ENCODE measurements at regions not wholly inside any gene's neighbourhood (a gene's known extent, or its start where the extent isn't known, plus 50 kb on each side); places are given as distances from the start of the nearest gene placed in this dataset.
"Not testable (repeated sequence)": the region's sequence is repeated elsewhere in the genome, so short reads cannot be mapped to it uniquely, and the experiment has no call there.

- Histone ChIP-seq H3K4me3 (no peak overlapping the region), H3K9me3 (no peaks in the 10 kb centered on the region), H3K27me3 (ENCODE audit: low read depth) (no peaks in the 10 kb centered on the region), H3K36me3 (no peaks in the 10 kb centered on the region), H3K4me1 (no peaks in the 10 kb centered on the region), H3K27ac (no peak overlapping the region)
- DNase-seq (no peak), ATAC-seq (no peak)
- TF ChIP-seq, protein P1, sequence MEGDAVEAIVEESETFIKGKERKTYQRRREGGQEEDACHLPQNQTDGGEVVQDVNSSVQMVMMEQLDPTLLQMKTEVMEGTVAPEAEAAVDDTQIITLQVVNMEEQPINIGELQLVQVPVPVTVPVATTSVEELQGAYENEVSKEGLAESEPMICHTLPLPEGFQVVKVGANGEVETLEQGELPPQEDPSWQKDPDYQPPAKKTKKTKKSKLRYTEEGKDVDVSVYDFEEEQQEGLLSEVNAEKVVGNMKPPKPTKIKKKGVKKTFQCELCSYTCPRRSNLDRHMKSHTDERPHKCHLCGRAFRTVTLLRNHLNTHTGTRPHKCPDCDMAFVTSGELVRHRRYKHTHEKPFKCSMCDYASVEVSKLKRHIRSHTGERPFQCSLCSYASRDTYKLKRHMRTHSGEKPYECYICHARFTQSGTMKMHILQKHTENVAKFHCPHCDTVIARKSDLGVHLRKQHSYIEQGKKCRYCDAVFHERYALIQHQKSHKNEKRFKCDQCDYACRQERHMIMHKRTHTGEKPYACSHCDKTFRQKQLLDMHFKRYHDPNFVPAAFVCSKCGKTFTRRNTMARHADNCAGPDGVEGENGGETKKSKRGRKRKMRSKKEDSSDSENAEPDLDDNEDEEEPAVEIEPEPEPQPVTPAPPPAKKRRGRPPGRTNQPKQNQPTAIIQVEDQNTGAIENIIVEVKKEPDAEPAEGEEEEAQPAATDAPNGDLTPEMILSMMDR (IDR thresholded peaks at IDR 0.05): no peak
- intact Hi-C loops (cut with DNase I): no loop called here
These were observed 1292.0 kb upstream of the CHAC2 start for GRCh38 chr2:52475590-52475989.

GRCh38 chr2:52474091-52474490 lies 1293.5 kb upstream of the CHAC2 start:
- ATAC-seq (no peak), DNase-seq (no peak)
- no peak overlapping the region for H3K27ac ChIP-seq
- TF ChIP-seq, protein P1 (IDR thresholded peaks at IDR 0.05): no peak
- H3K9me3 ChIP-seq: no peaks in the 10 kb centered on the region
- intact Hi-C loops (cut with DNase I): no loop called here
- no peaks in the 10 kb centered on the region for H3K36me3 ChIP-seq
- no peaks in the 10 kb centered on the region for H3K4me1 ChIP-seq
- H3K27me3 ChIP-seq (ENCODE audit: low read depth): no peaks in the 10 kb centered on the region
- H3K4me3 ChIP-seq: no peak overlapping the region

DNA sequence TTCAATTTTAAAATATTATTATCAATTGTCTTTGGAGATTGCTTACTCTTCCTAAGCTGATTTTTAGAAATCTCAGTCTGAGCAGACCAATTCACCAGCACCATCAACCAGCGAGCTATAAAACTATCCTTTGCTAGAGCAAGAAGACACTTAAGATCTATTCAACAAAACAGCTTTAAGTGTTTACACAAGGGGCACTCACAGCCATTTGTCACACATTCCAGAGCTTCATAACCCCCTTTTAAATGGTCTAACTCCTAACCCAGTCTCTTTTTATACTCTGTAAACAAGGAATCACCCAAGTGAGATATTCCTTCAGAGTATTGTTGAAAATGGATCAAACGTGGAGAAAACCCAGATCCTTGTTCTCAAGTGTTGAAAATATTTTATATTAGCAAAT lies 1294.1 kb upstream of the CHAC2 start:
- Histone ChIP-seq H3K9me3 (no peaks in the 10 kb centered on the region), H3K4me3 (no peak overlapping the region), H3K4me1 (no peaks in the 10 kb centered on the region), H3K27ac (no peak overlapping the region), H3K27me3 (ENCODE audit: low read depth) (no peaks in the 10 kb centered on the region), H3K36me3 (no peaks in the 10 kb centered on the region)
- ATAC-seq: no peak
- intact Hi-C loops (cut with DNase I): no loop called here
- DNase-seq: no peak
- TF ChIP-seq, protein P1 (IDR thresholded peaks at IDR 0.05): no peak

DNA sequence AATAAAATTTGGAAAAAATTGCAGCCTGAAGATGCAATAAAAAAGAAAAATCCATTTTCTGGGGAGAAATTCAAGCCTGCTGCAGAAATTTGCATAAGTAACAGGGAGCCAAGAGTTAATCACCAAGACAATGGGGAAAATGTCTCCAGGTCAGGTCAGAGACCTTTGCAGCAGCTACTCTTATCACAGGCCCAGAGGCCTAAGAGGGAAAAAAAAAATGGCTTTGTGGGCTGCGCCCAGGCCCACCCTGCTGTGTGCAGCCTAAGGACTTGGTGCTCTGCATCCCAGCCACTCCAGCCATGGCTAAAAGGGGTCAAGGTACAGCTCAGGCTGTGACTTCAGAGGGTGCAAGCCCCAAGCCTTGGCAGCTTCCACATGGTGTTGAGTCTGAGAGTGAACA lies 1297.1 kb upstream of the CHAC2 start:
- H3K9me3 ChIP-seq; DNase-seq; H3K27ac ChIP-seq; H3K36me3 ChIP-seq; H3K4me3 ChIP-seq; H3K4me1 ChIP-seq; ATAC-seq; intact Hi-C loops (cut with DNase I); H3K27me3 ChIP-seq (ENCODE audit: low read depth): not testable (repeated sequence)

GRCh38 chr2:52467189-52467588 lies 1300.4 kb upstream of the CHAC2 start:
- Histone ChIP-seq H3K4me1 (no peaks in the 10 kb centered on the region), H3K4me3 (no peak overlapping the region), H3K9me3 (no peaks in the 10 kb centered on the region), H3K27me3 (ENCODE audit: low read depth) (no peaks in the 10 kb centered on the region), H3K27ac (no peak overlapping the region), H3K36me3 (no peaks in the 10 kb centered on the region)
- intact Hi-C loops (cut with DNase I): no loop called here
- DNase-seq: no peak
- ATAC-seq: no peak
- TF ChIP-seq, protein P1 (IDR thresholded peaks at IDR 0.05): no peak

- TF ChIP-seq, protein P1 (IDR thresholded peaks at IDR 0.05): no peak
- intact Hi-C loops (cut with DNase I): no loop called here
These were observed 1302.3 kb upstream of the CHAC2 start for GRCh38 chr2:52465287-52465686.

More at GRCh38 chr2:52465287-52465686, 1302.3 kb upstream of the CHAC2 start:
- ATAC-seq (no peak), DNase-seq (no peak)
- no peak overlapping the region for H3K27ac ChIP-seq
- H3K9me3 ChIP-seq: no peaks in the 10 kb centered on the region
- H3K36me3 ChIP-seq: no peaks in the 10 kb centered on the region
- no peak overlapping the region for H3K4me3 ChIP-seq
- H3K4me1 ChIP-seq: no peaks in the 10 kb centered on the region
- H3K27me3 ChIP-seq (ENCODE audit: low read depth): no peaks in the 10 kb centered on the region
